Pancreas (tissue), 10 donors: ENCODE measurements at regions not wholly inside any gene's neighbourhood (a gene's known extent, or its start where the extent isn't known, plus 50 kb on each side); places are given as distances from the start of the nearest gene placed in this dataset.
A peak's percentile ranks its signal among the peaks of the same experiment; 100 is the strongest.

Experiments
- ATAC-seq, 4 donors: fragments of 200-7000 bp; cut with Tn5 transposase; one replicate each; pipeline versions ENCODE4 v1.8.0 to v1.9.1; 2020; ENCODE audit warnings: mild to moderate bottlenecking in 4 of 4, moderate library complexity in 4 of 4
- DNase-seq, 6 donors: peaks; one replicate each; pipeline ENCODE4 v3.0.0-alpha.2; 2020
- FAIRE-seq: peaks from 2 replicates; lab custom pipeline; 2012; peaks lifted over from hg19 to GRCh38; lab: Jason Lieb, UNC
- H3K27ac ChIP-seq, 4 donors: fragments of 200-600 bp; sonication (generic); 1 replicate in 3 of 4; 2 replicates in 1 of 4; pipeline versions ENCODE4 v1.5.0 to v1.8.0; 2020
- H3K27me3 ChIP-seq, 4 donors: fragments of 200-600 bp; one replicate each; pipeline ENCODE4 v1.8.0; 2021
- H3K36me3 ChIP-seq, 3 donors: fragments of 200-600 bp; sonication (generic) in 1 of 3; one replicate each; pipeline versions ENCODE4 v1.5.0 to v1.8.0; 2020 to 2021
- H3K4me1 ChIP-seq, 3 donors: fragments of 200-600 bp; one replicate each; pipeline ENCODE4 v1.8.0; 2021
- H3K4me3 ChIP-seq, 4 donors: fragments of 200-600 bp; sonication (generic) in 2 of 4; one replicate each; pipeline versions ENCODE4 v1.5.0 to v1.8.0; 2020 to 2021
- H3K9me3 ChIP-seq, 4 donors: fragments of 200-600 bp; one replicate each; pipeline ENCODE4 v1.8.0; 2021
- CTCF ChIP-seq, 4 donors: fragments of 200-600 bp; sonication (generic) in 3 of 4; IDR thresholded peaks; one replicate each; pipeline versions ENCODE4 v1.5.0 to v1.8.0; 2021; ENCODE audit warnings: antibody characterized with exemption in 4 of 4
- WGBS, 2 donors: extraction: QIAGEN DNeasy Blood & Tissue Kit; methylation state at CpG; one replicate each; pipeline ENCODE4 v1.1.7; 2013; 5-methylcytosine and 5-hydroxymethylcytosine counted together
- intact Hi-C, 3 donors: fragments of 100-400 bp; cut with DNase I; formaldehyde crosslinking; loops; one replicate each; pipeline versions ENCODE4 v1.11.1 to v1.14.2; 2022
- donor health status: healthy with polysubstance abuse.
- donor health status: DM: no; HTN: no; CAD: no; lungs with moderate emphysema.
- donor health status: DM: no; HTN: no; CAD: no.
- donor health status: control.
- donor health status: control.
- donor health status: Bipolar disorder and iron deficiency.
- donor health status: DM: yes; HTN: yes; CAD: no.
- donor health status: DM: no; HTN: no; CAD: no.
- donor health status: DM: no; HTN: no; CAD: no.
- donor health status: DM: yes; HTN: yes; CAD: no.

- no peak for TF ChIP-seq CTCF (IDR thresholded peaks at IDR 0.05)
- ATAC-seq (no peak), FAIRE-seq (no peak), DNase-seq (no peak)
- H3K36me3 ChIP-seq: no peaks in the 10 kb centered on the region
- no peak overlapping the region for H3K27ac ChIP-seq
- 94 to 99% methylated on average over 4 of the region's 4 CpGs for WGBS, 2 donors
- no peak overlapping the region for H3K4me3 ChIP-seq
- H3K9me3 ChIP-seq: no peaks in the 10 kb centered on the region
- no peaks in the 10 kb centered on the region for H3K27me3 ChIP-seq
- intact Hi-C loops: loop anchor here in 1 of 3 donors (5.0 to 10.0 kb wide), 2 partner anchors 230 to 328 kb away; no protein-coding TSS in a partner anchor
- H3K4me1 ChIP-seq: peaks cover 0 to 7% (median 0%) of the 10 kb centered on the region in 3 donors
Observed at GRCh38 chr4:26084414-26084813, 170.4 kb downstream of the SMIM20 start.

DNA sequence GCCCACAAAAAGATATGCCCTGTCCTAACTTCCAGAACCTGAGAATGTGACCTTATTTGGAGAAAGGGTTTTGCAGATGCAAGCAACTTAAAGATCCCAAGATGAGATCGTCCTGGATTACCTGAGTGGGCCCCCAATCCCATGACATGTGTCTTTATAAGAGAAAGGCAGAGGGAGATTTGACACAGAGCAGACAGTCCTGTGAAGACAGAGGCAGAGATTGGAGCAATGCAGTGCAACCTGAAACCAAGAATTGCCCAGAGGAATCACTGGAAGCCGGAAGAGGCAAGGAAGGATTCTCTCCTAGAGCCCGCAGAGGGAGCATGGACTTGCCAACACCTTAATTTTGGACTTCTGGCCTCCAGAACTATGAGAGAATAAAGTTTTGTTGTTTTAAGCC, 171.5 kb downstream of the SMIM20 start:
- no peak for FAIRE-seq
- Histone ChIP-seq H3K36me3 (no peaks in the 10 kb centered on the region), H3K4me3 (no peak overlapping the region), H3K9me3 (no peaks in the 10 kb centered on the region), H3K27me3 (no peaks in the 10 kb centered on the region), H3K4me1 (peaks cover 0 to 7% (median 0%) of the 10 kb centered on the region in 3 donors), H3K27ac (no peak overlapping the region)
- ATAC-seq: no peak
- 82 to 91% methylated on average over 3 of the region's 3 CpGs for WGBS, 2 donors
- TF ChIP-seq CTCF (IDR thresholded peaks at IDR 0.05): no peak
- intact Hi-C loops: loop anchor here in 1 of 3 donors (10.0 kb wide), 1 partner anchor 229 kb away; no protein-coding TSS in a partner anchor
- DNase-seq: no peak

- no peak overlapping the region for H3K27ac ChIP-seq
- no peak for DNase-seq
- H3K27me3 ChIP-seq: no peaks in the 10 kb centered on the region
- H3K36me3 ChIP-seq: no peaks in the 10 kb centered on the region
- FAIRE-seq: no peak
- no peak for ATAC-seq
- TF ChIP-seq CTCF (IDR thresholded peaks at IDR 0.05): no peak
- no peaks in the 10 kb centered on the region for H3K9me3 ChIP-seq
- intact Hi-C loops: loop anchor here in 1 of 3 donors (10.0 kb wide), 1 partner anchor 228 kb away; no protein-coding TSS in a partner anchor
- WGBS, 2 donors: 71 to 79% methylated on average over 10 of the region's 10 CpGs
- H3K4me1 ChIP-seq: peaks cover 0 to 3% (median 0%) of the 10 kb centered on the region in 3 donors
- no peak overlapping the region for H3K4me3 ChIP-seq
Observed at GRCh38 chr4:26086621-26087441, 172.8 kb downstream of the SMIM20 start.

DNA sequence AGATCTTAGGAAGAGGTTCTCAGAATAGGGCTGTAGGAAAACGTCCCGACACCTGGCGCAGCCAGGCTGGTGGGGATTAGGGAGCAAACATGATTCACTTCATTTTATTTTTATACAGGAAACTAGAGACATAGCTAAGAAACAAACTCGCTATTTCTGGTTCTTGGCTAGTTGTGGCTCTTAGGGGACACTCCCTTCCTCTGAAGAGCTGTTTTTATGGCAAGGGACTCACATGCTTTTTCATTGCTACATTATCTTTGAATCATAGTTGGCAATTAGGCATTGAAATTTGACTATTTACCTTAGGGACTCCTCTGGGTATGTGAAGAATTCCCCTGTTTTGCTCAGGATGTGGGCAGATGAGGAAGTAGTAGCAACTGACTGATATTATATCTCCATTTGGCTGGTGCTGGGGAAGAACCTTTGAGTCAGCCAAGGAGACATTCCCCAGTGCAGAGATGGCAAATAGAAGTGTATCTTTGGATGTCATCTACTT, 174.5 kb downstream of the SMIM20 start:
- Histone ChIP-seq H3K36me3 (no peaks in the 10 kb centered on the region), H3K4me3 (no peak overlapping the region), H3K4me1 (no peaks in the 10 kb centered on the region), H3K27me3 (no peaks in the 10 kb centered on the region), H3K27ac (no peak overlapping the region), H3K9me3 (no peaks in the 10 kb centered on the region)
- FAIRE-seq: no peak
- no peak for DNase-seq
- TF ChIP-seq CTCF (IDR thresholded peaks at IDR 0.05): no peak
- ATAC-seq: peak in 3 of 4 donors; percentile 22 to 80 (median 66)
- intact Hi-C loops: loop anchor here in 1 of 3 donors (10.0 kb wide), 1 partner anchor 226 kb away; no protein-coding TSS in a partner anchor
- WGBS, 2 donors: 79 to 84% methylated on average over 4 of the region's 4 CpGs
